ENCODE measurements at regions not wholly inside any gene's neighbourhood (a gene's known extent, or its start where the extent isn't known, plus 50 kb on each side); places are given as distances from the start of the nearest gene placed in this dataset.

- H3K18ac ChIP-seq (ENCODE audit: low read length) = no peak overlapping the region
- H3K27me3 ChIP-seq (ENCODE audit: control insufficient read depth in 3 of 3, insufficient read depth in 3 of 3, low read depth in 1 of 3, low read length in 3 of 3) = no peaks in the 10 kb centered on the region
- H2BK5ac ChIP-seq (ENCODE audit: low read length) = no peak overlapping the region
- H3K27ac ChIP-seq (replicated peaks; ENCODE audit: low read length) = no peak overlapping the region
- no peak overlapping the region for H3K14ac ChIP-seq (ENCODE audit: low read length)
- no peak overlapping the region for H2BK12ac ChIP-seq (ENCODE audit: low read length)
- no peak overlapping the region for H2AFZ ChIP-seq (ENCODE audit: low read length)
- H3K4me2 ChIP-seq (ENCODE audit: insufficient read depth, low read length, poor library complexity, severe bottlenecking) = no peak overlapping the region
- no peaks in the 10 kb centered on the region for H3K9me3 ChIP-seq (replicated peaks in 1 of 2; ENCODE audit: control insufficient read depth in 2 of 2, insufficient read depth in 1 of 2, low read depth in 1 of 2, low read length in 2 of 2)
- no peaks in the 10 kb centered on the region for H3K4me1 ChIP-seq (ENCODE audit: control insufficient read depth in 2 of 2, insufficient read depth in 1 of 2, low read depth in 1 of 2, low read length in 2 of 2)
- no peak overlapping the region for H2BK120ac ChIP-seq (ENCODE audit: low read depth, low read length)
- no peak overlapping the region for H4K8ac ChIP-seq (ENCODE audit: low read depth, low read length)
- no peak overlapping the region for H3K23ac ChIP-seq (ENCODE audit: low read depth, low read length, poor library complexity)
- H3K36me3 ChIP-seq (replicated peaks in 1 of 2; ENCODE audit: control insufficient read depth in 2 of 2, insufficient read depth in 2 of 2, low read length in 2 of 2) = no peaks in the 10 kb centered on the region
- H3K79me1 ChIP-seq (ENCODE audit: low read depth, low read length) = no peaks in the 10 kb centered on the region
- no CpG with 5 or more reads among the region's 1 CpG for WGBS, 2 donors (ENCODE audit: extremely low coverage in 2 of 2, insufficient read length in 2 of 2, insufficient replicate concordance in 1 of 2)
- no peak overlapping the region for H2BK15ac ChIP-seq (ENCODE audit: low read length)
- no peak overlapping the region for H3K4me3 ChIP-seq (ENCODE audit: low read length in 2 of 2)
- no peak overlapping the region for H3K9ac ChIP-seq (ENCODE audit: low read depth, low read length, poor library complexity)
- no peak for DNase-seq (ENCODE audit: low spot score)
- no peak overlapping the region for H3K4ac ChIP-seq (ENCODE audit: low read length)
- H2AK5ac ChIP-seq (ENCODE audit: low read depth, low read length) = no peak overlapping the region
- H4K91ac ChIP-seq (ENCODE audit: low read depth, low read length, poor library complexity) = no peak overlapping the region
Observed at GRCh38 chr14:27075503-27075902, 477.7 kb upstream of the NOVA1 start.

- Histone ChIP-seq H3K4me1 (ENCODE audit: control insufficient read depth in 2 of 2, insufficient read depth in 1 of 2, low read depth in 1 of 2, low read length in 2 of 2) (no peaks in the 10 kb centered on the region), H2BK15ac (ENCODE audit: low read length) (no peak overlapping the region), H3K18ac (ENCODE audit: low read length) (no peak overlapping the region), H2AK5ac (ENCODE audit: low read depth, low read length) (no peak overlapping the region), H4K91ac (ENCODE audit: low read depth, low read length, poor library complexity) (no peak overlapping the region), H3K4me3 (ENCODE audit: low read length in 2 of 2) (no peak overlapping the region), H4K8ac (ENCODE audit: low read depth, low read length) (no peak overlapping the region), H3K9ac (ENCODE audit: low read depth, low read length, poor library complexity) (no peak overlapping the region), H3K9me3 (replicated peaks in 1 of 2; ENCODE audit: control insufficient read depth in 2 of 2, insufficient read depth in 1 of 2, low read depth in 1 of 2, low read length in 2 of 2) (no peaks in the 10 kb centered on the region), H3K4me2 (ENCODE audit: insufficient read depth, low read length, poor library complexity, severe bottlenecking) (no peak overlapping the region), H2BK120ac (ENCODE audit: low read depth, low read length) (no peak overlapping the region), H3K4ac (ENCODE audit: low read length) (no peak overlapping the region), H3K27ac (replicated peaks; ENCODE audit: low read length) (no peak overlapping the region), H3K27me3 (ENCODE audit: control insufficient read depth in 3 of 3, insufficient read depth in 3 of 3, low read depth in 1 of 3, low read length in 3 of 3) (no peaks in the 10 kb centered on the region), H3K79me1 (ENCODE audit: low read depth, low read length) (no peaks in the 10 kb centered on the region), H2BK12ac (ENCODE audit: low read length) (no peak overlapping the region), H2AFZ (ENCODE audit: low read length) (no peak overlapping the region), H2BK5ac (ENCODE audit: low read length) (no peak overlapping the region), H3K23ac (ENCODE audit: low read depth, low read length, poor library complexity) (no peak overlapping the region), H3K36me3 (replicated peaks in 1 of 2; ENCODE audit: control insufficient read depth in 2 of 2, insufficient read depth in 2 of 2, low read length in 2 of 2) (no peaks in the 10 kb centered on the region), H3K14ac (ENCODE audit: low read length) (no peak overlapping the region)
- no peak for DNase-seq (ENCODE audit: low spot score)
- WGBS, 2 donors (ENCODE audit: extremely low coverage in 2 of 2, insufficient read length in 2 of 2, insufficient replicate concordance in 1 of 2) = no CpG with 5 or more reads among the region's 1 CpG
Observed at GRCh38 chr14:27077214-27077613, 479.4 kb upstream of the NOVA1 start.

DNA sequence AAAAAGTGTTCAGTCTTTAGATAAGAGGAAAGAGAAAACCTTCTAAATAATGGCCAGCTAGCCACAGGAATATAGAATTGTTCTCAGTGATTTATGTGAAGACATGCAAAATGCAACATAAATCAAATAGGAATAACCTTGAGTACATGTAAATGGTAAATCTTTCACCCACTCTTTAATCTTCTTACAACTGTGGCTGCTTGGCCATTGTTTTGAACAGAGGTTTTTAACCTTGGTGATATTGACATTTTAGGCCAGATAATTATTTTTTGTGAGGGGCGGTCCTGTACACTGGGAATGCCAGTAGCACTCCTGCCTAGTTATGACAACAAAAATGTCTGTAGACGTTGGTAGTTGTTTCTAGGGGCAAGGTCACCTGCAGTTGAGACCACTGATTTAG, 479.9 kb upstream of the NOVA1 start:
- Histone ChIP-seq H3K9ac (ENCODE audit: low read depth, low read length, poor library complexity) (no peak overlapping the region), H3K27me3 (ENCODE audit: control insufficient read depth in 3 of 3, insufficient read depth in 3 of 3, low read depth in 1 of 3, low read length in 3 of 3) (no peaks in the 10 kb centered on the region), H3K4ac (ENCODE audit: low read length) (no peak overlapping the region), H2AK5ac (ENCODE audit: low read depth, low read length) (no peak overlapping the region), H3K4me1 (ENCODE audit: control insufficient read depth in 2 of 2, insufficient read depth in 1 of 2, low read depth in 1 of 2, low read length in 2 of 2) (no peaks in the 10 kb centered on the region), H3K9me3 (replicated peaks in 1 of 2; ENCODE audit: control insufficient read depth in 2 of 2, insufficient read depth in 1 of 2, low read depth in 1 of 2, low read length in 2 of 2) (no peaks in the 10 kb centered on the region), H3K18ac (ENCODE audit: low read length) (no peak overlapping the region), H3K4me3 (ENCODE audit: low read length in 2 of 2) (no peak overlapping the region), H2AFZ (ENCODE audit: low read length) (no peak overlapping the region), H3K14ac (ENCODE audit: low read length) (no peak overlapping the region), H3K36me3 (replicated peaks in 1 of 2; ENCODE audit: control insufficient read depth in 2 of 2, insufficient read depth in 2 of 2, low read length in 2 of 2) (no peaks in the 10 kb centered on the region), H2BK12ac (ENCODE audit: low read length) (no peak overlapping the region), H3K27ac (replicated peaks; ENCODE audit: low read length) (no peak overlapping the region), H4K8ac (ENCODE audit: low read depth, low read length) (no peak overlapping the region), H2BK15ac (ENCODE audit: low read length) (no peak overlapping the region), H2BK5ac (ENCODE audit: low read length) (no peak overlapping the region), H4K91ac (ENCODE audit: low read depth, low read length, poor library complexity) (no peak overlapping the region), H3K23ac (ENCODE audit: low read depth, low read length, poor library complexity) (no peak overlapping the region), H2BK120ac (ENCODE audit: low read depth, low read length) (no peak overlapping the region), H3K79me1 (ENCODE audit: low read depth, low read length) (no peaks in the 10 kb centered on the region), H3K4me2 (ENCODE audit: insufficient read depth, low read length, poor library complexity, severe bottlenecking) (no peak overlapping the region)
- no peak for DNase-seq (ENCODE audit: low spot score)
- WGBS, 2 donors (ENCODE audit: extremely low coverage in 2 of 2, insufficient read length in 2 of 2, insufficient replicate concordance in 1 of 2) = no CpG with 5 or more reads among the region's 2 CpGs

GRCh38 chr14:27078191-27078590, 480.4 kb upstream of the NOVA1 start:
- Histone ChIP-seq H2AFZ (ENCODE audit: low read length) (no peak overlapping the region), H3K27me3 (ENCODE audit: control insufficient read depth in 3 of 3, insufficient read depth in 3 of 3, low read depth in 1 of 3, low read length in 3 of 3) (no peaks in the 10 kb centered on the region), H3K14ac (ENCODE audit: low read length) (no peak overlapping the region), H2BK120ac (ENCODE audit: low read depth, low read length) (no peak overlapping the region), H3K9ac (ENCODE audit: low read depth, low read length, poor library complexity) (no peak overlapping the region), H3K9me3 (replicated peaks in 1 of 2; ENCODE audit: control insufficient read depth in 2 of 2, insufficient read depth in 1 of 2, low read depth in 1 of 2, low read length in 2 of 2) (no peaks in the 10 kb centered on the region), H3K4me1 (ENCODE audit: control insufficient read depth in 2 of 2, insufficient read depth in 1 of 2, low read depth in 1 of 2, low read length in 2 of 2) (no peaks in the 10 kb centered on the region), H4K8ac (ENCODE audit: low read depth, low read length) (no peak overlapping the region), H2BK15ac (ENCODE audit: low read length) (no peak overlapping the region), H3K79me1 (ENCODE audit: low read depth, low read length) (no peaks in the 10 kb centered on the region), H3K18ac (ENCODE audit: low read length) (no peak overlapping the region), H3K36me3 (replicated peaks in 1 of 2; ENCODE audit: control insufficient read depth in 2 of 2, insufficient read depth in 2 of 2, low read length in 2 of 2) (no peaks in the 10 kb centered on the region), H3K23ac (ENCODE audit: low read depth, low read length, poor library complexity) (no peak overlapping the region), H2AK5ac (ENCODE audit: low read depth, low read length) (no peak overlapping the region), H3K27ac (replicated peaks; ENCODE audit: low read length) (no peak overlapping the region), H2BK5ac (ENCODE audit: low read length) (no peak overlapping the region), H3K4ac (ENCODE audit: low read length) (no peak overlapping the region), H4K91ac (ENCODE audit: low read depth, low read length, poor library complexity) (no peak overlapping the region), H3K4me2 (ENCODE audit: insufficient read depth, low read length, poor library complexity, severe bottlenecking) (no peak overlapping the region), H3K4me3 (ENCODE audit: low read length in 2 of 2) (no peak overlapping the region), H2BK12ac (ENCODE audit: low read length) (no peak overlapping the region)
- DNase-seq (ENCODE audit: low spot score) = no peak
- WGBS, 2 donors (ENCODE audit: extremely low coverage in 2 of 2, insufficient read length in 2 of 2, insufficient replicate concordance in 1 of 2) = no CpG with 5 or more reads among the region's 4 CpGs

All from neuronal stem cell (in vitro differentiated cells).